GM23338 (cell line): ENCODE measurements at regions not wholly inside any gene's neighbourhood (a gene's known extent, or its start where the extent isn't known, plus 50 kb on each side); places are given as distances from the start of the nearest gene placed in this dataset.

ENCODE experiments used
- CREB1 ChIP-seq: fragments of 250-450 bp; sonication (Bioruptor Pico); IDR thresholded peaks from 2 replicates; pipeline ENCODE4 v1.5.0; 2020; ENCODE audit warnings: low read depth, mild to moderate bottlenecking, moderate library complexity
- CTCF ChIP-seq, 2 experiments: fragments of 200-600 bp in 1 of 2; sonication (generic) in 1 of 2; conservative IDR thresholded peaks; 2 replicates each; pipeline versions ENCODE4 v1.5.1 to v1.6.1; 2016 to 2017; ENCODE audit warnings: antibody characterized with exemption in 2 of 2, low read depth in 2 of 2, mild to moderate bottlenecking in 2 of 2, moderate library complexity in 1 of 2
- EZH2 ChIP-seq: fragments of 200-600 bp; sonication (generic); IDR thresholded peaks from one replicate; pipeline ENCODE4 v1.8.0; 2017; ENCODE audit warnings: antibody characterized with exemption, mild to moderate bottlenecking, low read depth; ENCODE audit not compliant: unreplicated experiment
- EZH2phosphoT487 ChIP-seq: fragments of 200-600 bp; sonication (generic); IDR thresholded peaks from one replicate; pipeline ENCODE4 v1.8.1; 2018; ENCODE audit warnings: antibody characterized with exemption; ENCODE audit not compliant: unreplicated experiment
- JUNB ChIP-seq: IDR thresholded peaks from one replicate; pipeline ENCODE4 v1.6.1; 2016; ENCODE audit warnings: antibody characterized with exemption; ENCODE audit not compliant: unreplicated experiment
- NANOG ChIP-seq: IDR thresholded peaks from 2 replicates; pipeline ENCODE4 v1.6.1; 2016; ENCODE audit warnings: antibody characterized with exemption, borderline replicate concordance
- POLR2AphosphoS5 ChIP-seq: IDR thresholded peaks from 2 replicates; pipeline ENCODE4 v1.6.1; 2016; ENCODE audit warnings: antibody characterized with exemption, low read depth
- STAT1 ChIP-seq: IDR thresholded peaks from one replicate; pipeline ENCODE4 v1.6.1; 2016; ENCODE audit warnings: antibody characterized with exemption; ENCODE audit not compliant: unreplicated experiment
- TF ChIP-seq, protein P1 (sequence below): IDR thresholded peaks from one replicate; pipeline ENCODE4 v1.6.1; 2018; ENCODE audit warnings: antibody characterized with exemption; ENCODE audit not compliant: unreplicated experiment
- TF ChIP-seq, protein P2 (sequence below): IDR thresholded peaks from 2 replicates; pipeline ENCODE4 v1.6.1; 2016; ENCODE audit warnings: antibody characterized with exemption

GRCh38 chr22:26887916-26888315 lies 230.5 kb downstream of the MIAT start:
- TF ChIP-seq CREB1 (no peak), EZH2 (no peak), CTCF (conservative IDR thresholded peaks at IDR 0.05; ENCODE audit: low read depth in 2 of 2) (no peak), POLR2AphosphoS5 (no peak), NANOG (no peak), JUNB (no peak), EZH2phosphoT487 (no peak), STAT1 (no peak)
- TF ChIP-seq, protein P1, sequence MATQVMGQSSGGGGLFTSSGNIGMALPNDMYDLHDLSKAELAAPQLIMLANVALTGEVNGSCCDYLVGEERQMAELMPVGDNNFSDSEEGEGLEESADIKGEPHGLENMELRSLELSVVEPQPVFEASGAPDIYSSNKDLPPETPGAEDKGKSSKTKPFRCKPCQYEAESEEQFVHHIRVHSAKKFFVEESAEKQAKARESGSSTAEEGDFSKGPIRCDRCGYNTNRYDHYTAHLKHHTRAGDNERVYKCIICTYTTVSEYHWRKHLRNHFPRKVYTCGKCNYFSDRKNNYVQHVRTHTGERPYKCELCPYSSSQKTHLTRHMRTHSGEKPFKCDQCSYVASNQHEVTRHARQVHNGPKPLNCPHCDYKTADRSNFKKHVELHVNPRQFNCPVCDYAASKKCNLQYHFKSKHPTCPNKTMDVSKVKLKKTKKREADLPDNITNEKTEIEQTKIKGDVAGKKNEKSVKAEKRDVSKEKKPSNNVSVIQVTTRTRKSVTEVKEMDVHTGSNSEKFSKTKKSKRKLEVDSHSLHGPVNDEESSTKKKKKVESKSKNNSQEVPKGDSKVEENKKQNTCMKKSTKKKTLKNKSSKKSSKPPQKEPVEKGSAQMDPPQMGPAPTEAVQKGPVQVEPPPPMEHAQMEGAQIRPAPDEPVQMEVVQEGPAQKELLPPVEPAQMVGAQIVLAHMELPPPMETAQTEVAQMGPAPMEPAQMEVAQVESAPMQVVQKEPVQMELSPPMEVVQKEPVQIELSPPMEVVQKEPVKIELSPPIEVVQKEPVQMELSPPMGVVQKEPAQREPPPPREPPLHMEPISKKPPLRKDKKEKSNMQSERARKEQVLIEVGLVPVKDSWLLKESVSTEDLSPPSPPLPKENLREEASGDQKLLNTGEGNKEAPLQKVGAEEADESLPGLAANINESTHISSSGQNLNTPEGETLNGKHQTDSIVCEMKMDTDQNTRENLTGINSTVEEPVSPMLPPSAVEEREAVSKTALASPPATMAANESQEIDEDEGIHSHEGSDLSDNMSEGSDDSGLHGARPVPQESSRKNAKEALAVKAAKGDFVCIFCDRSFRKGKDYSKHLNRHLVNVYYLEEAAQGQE, result no peak
- TF ChIP-seq, protein P2, sequence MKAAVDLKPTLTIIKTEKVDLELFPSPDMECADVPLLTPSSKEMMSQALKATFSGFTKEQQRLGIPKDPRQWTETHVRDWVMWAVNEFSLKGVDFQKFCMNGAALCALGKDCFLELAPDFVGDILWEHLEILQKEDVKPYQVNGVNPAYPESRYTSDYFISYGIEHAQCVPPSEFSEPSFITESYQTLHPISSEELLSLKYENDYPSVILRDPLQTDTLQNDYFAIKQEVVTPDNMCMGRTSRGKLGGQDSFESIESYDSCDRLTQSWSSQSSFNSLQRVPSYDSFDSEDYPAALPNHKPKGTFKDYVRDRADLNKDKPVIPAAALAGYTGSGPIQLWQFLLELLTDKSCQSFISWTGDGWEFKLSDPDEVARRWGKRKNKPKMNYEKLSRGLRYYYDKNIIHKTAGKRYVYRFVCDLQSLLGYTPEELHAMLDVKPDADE, result no peak
